Stimulated activated CD8-positive, alpha-beta memory T cell treated with anti-CD3 and anti-CD28 coated beads, Interleukin-2, amount 100 ng/mL, for 1 hour (primary cell): ENCODE measurements at regions not wholly inside any gene's neighbourhood (a gene's known extent, or its start where the extent isn't known, plus 50 kb on each side); places are given as distances from the start of the nearest gene placed in this dataset.
"Not testable (repeated sequence)": the region's sequence is repeated elsewhere in the genome, so short reads cannot be mapped to it uniquely, and the experiment has no call there.

Experiments used
- DNase-seq, 2 donors: peaks; one replicate each; pipeline ENCODE4 v3.0.0-alpha.2; 2020; ENCODE audit warnings: low read depth in 2 of 2

- no peak for DNase-seq
These were observed 232.5 kb upstream of the CCNH start for GRCh38 chr5:87645224-87645623.

- DNase-seq, result no peak
These were observed 228.2 kb upstream of the CCNH start for GRCh38 chr5:87640902-87641301.

- DNase-seq, result no peak
These were observed 214.6 kb upstream of the CCNH start for GRCh38 chr5:87627363-87627762.

GRCh38 chr5:87608385-87608784 lies 195.7 kb upstream of the CCNH start:
- no peak for DNase-seq

GRCh38 chr5:87605663-87606062 lies 192.9 kb upstream of the CCNH start:
- no peak for DNase-seq

GRCh38 chr5:87599778-87600177 lies 187.0 kb upstream of the CCNH start:
- DNase-seq, result no peak

DNA sequence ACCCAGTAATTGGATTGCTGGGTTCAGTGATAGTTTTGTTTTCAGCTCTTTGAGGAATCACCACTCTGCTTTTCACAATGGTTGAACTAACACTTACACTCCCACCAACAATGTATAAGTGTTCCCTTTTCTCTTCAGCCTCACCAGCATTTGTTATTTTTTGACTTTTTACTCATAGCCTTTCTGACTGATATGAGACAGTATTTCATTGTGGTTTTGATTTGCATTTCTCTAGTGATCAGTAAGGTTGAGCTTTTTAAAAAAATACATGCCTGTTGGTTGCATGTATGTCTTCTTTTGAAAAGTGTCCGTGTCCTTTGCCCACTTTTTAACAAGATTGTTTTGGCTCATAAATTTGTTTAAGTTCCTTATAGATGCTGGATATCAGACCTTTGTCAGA lies 185.7 kb upstream of the CCNH start:
- no peak for DNase-seq

- no peak for DNase-seq
These were observed 181.8 kb upstream of the CCNH start for GRCh38 chr5:87594566-87594965.

DNA sequence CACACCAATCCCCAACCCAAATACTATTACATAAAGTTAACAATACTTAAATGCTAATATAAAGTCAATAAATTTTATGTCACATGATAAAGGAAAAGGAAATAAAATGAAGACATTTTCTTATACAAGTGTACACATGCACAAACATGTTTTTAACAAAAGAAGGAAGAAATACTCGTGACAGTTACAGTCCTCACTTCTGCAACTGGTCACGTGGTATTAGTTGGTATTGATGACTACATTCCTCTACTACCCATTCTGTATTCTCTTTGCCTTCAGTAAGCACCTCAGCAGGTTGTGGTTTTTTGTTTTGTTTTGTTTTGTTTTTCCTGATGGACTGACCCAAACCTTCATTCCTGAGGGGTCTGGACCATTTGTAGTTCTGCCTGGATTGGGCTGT lies 176.9 kb upstream of the CCNH start:
- no peak for DNase-seq

- DNase-seq, result no peak
These were observed 175.6 kb upstream of the CCNH start for GRCh38 chr5:87588316-87588715.

- not testable (repeated sequence) for DNase-seq
These were observed 171.0 kb upstream of the CCNH start for GRCh38 chr5:87583704-87584103.

GRCh38 chr5:87582149-87582548 lies 169.4 kb upstream of the CCNH start:
- DNase-seq, result no peak

DNA sequence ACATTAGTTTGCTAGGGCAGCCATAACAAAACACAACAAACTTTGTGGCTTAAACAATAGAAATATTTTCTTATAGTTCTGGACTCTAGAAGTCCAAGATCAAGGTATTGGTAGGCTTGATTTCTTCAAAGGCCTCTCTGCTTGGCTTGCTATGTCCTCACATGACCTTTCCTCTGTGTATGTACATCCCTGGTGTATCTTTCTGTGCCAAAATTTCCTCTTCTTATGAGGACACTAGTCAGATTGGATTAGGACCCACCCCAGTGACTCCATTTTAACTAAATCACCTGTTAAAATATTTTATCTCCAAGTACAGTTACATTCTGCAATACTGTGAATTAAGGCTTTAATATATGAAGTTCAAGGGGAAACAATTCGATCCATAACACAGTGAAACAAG lies 168.9 kb upstream of the CCNH start:
- DNase-seq, result no peak

DNA sequence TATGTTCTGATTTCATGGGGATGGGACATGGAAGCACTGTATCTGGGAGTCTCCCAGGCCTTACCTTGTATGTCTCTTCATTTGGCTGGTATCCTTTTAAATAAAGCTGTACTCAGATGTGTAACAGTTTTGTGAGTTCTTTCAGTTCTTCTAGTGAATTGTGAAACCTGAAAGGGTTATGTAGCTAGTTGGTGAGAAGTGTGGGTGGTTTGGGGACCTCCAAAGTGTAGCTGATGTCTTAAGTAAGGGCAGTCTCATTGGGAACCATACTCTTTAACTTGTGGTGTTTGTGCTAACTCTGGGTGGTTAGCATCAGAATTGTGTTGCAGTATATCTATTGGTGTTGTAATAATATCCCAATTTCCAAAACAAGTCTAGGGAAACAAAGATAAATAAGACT lies 166.9 kb upstream of the CCNH start:
- no peak for DNase-seq

DNA sequence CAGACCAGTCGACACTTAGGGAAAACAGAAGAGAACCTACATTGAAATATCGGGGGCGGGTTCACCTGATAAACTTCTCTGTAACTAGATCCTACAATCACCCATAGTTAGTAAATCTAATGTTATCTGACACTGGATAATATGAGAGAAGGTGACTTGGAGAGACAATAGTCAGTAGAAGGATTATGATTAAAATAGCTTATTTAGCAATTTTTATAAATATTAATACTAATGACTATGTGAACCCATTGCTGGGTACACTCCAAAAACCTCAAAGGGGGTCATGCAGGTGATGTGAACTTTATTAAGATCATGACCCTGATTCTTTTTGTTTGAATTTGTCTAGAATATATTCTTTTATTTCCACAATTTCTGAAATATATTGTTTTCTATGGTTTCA lies 164.1 kb upstream of the CCNH start:
- DNase-seq, result no peak

- DNase-seq, result not testable (repeated sequence)
These were observed 163.6 kb upstream of the CCNH start for GRCh38 chr5:87576306-87576705.

DNA sequence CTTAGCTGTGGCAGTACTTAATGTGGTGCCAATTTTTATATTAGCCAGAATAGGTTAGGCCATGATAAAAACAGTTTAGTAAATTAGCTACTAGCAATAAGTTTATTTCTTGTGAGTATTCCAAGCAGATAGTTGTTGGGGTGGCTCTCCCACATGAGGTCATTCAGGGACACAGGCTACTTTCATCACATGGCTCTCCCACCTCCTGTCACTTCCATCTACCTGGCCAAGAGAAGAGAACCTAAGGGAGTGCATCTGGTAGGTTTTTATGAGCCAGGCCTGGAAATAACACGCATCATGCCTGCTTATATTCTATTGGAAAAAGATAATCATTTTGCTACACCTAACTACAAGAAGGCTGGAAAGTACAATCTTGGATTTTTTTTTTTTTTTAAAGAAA lies 161.4 kb upstream of the CCNH start:
- no peak for DNase-seq

GRCh38 chr5:87572611-87573010 lies 159.9 kb upstream of the CCNH start:
- DNase-seq, result no peak

- no peak for DNase-seq
These were observed 159.4 kb upstream of the CCNH start for GRCh38 chr5:87572090-87572489.

GRCh38 chr5:87570366-87570765 lies 157.6 kb upstream of the CCNH start:
- no peak for DNase-seq

DNA sequence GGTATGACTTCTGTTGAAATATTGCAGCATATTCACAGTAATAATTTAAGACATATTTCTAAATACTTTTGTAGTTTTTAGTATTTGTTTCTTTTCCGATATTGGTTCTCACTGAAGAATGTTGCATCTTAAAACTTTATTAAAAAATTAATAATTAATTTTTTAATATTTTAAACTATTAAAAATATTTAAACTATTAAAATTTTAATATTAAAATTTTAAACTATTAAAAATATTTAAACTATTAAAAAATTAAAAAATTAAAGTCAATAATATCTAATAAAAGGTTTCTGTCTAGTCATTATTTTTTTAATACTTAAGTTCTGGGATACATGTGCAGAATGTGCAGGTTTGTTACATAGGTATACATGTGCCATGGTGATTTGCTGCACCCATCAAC lies 149.3 kb upstream of the CCNH start:
- DNase-seq, result no peak

GRCh38 chr5:87560528-87560927 lies 147.8 kb upstream of the CCNH start:
- no peak for DNase-seq

DNA sequence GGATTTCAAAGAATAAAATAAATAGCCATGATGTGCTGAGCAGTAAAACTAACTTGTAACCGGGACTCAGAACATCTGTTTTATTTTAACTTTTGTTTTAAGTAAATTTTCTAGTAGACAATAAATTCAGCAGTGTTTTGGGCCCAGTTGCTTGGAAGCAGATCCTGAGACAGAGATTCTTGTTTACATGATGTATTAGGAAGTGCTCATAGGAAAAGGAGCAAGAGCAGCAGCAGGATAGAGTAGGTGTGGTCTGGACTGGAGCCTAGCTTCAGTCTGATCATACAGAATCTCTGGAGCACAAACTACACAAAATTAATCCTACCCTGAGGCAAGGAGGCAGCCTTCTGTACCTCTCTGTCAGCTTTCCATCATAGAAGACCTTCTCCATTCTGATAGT lies 139.2 kb upstream of the CCNH start:
- DNase-seq, result no peak

- DNase-seq, result no peak
These were observed 128.9 kb upstream of the CCNH start for GRCh38 chr5:87541676-87542075.

DNA sequence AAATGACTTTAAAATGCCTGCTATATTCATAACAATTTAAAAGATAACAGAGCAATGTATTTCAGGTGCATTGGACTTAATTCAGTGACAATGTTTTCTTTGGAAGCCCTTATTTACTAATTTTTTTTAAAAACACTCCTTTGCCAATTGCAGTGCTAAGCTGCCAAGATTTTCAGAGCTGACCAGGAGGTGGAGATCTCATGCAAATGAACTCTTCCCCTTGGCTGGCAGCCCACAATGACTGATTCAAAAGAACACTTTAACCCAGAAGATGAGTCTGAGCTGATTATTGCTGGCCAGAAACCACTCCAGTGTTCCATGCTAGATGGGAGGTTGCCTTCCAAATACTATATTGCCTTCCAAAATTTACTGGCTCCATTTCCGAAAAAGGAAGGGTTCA lies 128.3 kb upstream of the CCNH start:
- DNase-seq, result no peak
